Ovary (tissue), 7 donors: ENCODE measurements at regions not wholly inside any gene's neighbourhood (a gene's known extent, or its start where the extent isn't known, plus 50 kb on each side); places are given as distances from the start of the nearest gene placed in this dataset.
"Not testable (repeated sequence)": the region's sequence is repeated elsewhere in the genome, so short reads cannot be mapped to it uniquely, and the experiment has no call there.

Source experiments
- DNase-seq, 5 donors: peaks; one replicate each; pipeline ENCODE4 v3.0.0-alpha.2; 2019 to 2020
- H3K27ac ChIP-seq, 2 donors: fragments of 200-600 bp; one replicate each; pipeline versions ENCODE4 v1.5.1 to v1.8.0; 2019 to 2022
- H3K27me3 ChIP-seq: fragments of 200-600 bp; one replicate; pipeline ENCODE4 v1.8.0; 2022
- H3K36me3 ChIP-seq: fragments of 200-600 bp; sonication (generic); one replicate; pipeline ENCODE4 v1.5.1; 2019
- H3K4me1 ChIP-seq: one replicate; pipeline ENCODE4 v1.8.1; 2013; ENCODE audit warnings: mild to moderate bottlenecking, moderate library complexity; ENCODE audit not compliant: insufficient read depth
- H3K4me3 ChIP-seq: fragments of 200-600 bp; sonication (generic); one replicate; pipeline ENCODE4 v1.5.1; 2017
- H3K9me3 ChIP-seq, 2 donors: fragments of 200-600 bp in 1 of 2; sonication (generic) in 1 of 2; one replicate each; pipeline versions ENCODE4 v1.5.1 to v1.8.1; 2013 to 2019; ENCODE audit warnings: mild to moderate bottlenecking in 1 of 2, moderate library complexity in 1 of 2
- EP300 ChIP-seq: sonication (generic); formaldehyde crosslinking; IDR thresholded peaks from one replicate; pipeline ENCODE4 v1.6.1; 2017; ENCODE audit warnings: antibody characterized with exemption
- POLR2A ChIP-seq: fragments of 450-650 bp; IDR thresholded peaks from one replicate; pipeline ENCODE4 v1.6.1; 2017; ENCODE audit warnings: antibody characterized with exemption, mild to moderate bottlenecking, moderate library complexity
- WGBS, 3 donors: extraction: QIAGEN DNeasy Blood & Tissue Kit in 1 of 3; methylation state at CpG; one replicate each; pipeline versions ENCODE4 v1.1.5 to v1.1.7; 2013 to 2017; 5-methylcytosine and 5-hydroxymethylcytosine counted together
- intact Hi-C, 4 donors: fragments of 100-400 bp; cut with DNase I; formaldehyde crosslinking; loops; one replicate each; pipeline versions ENCODE4 v1.11.0 to v1.15.1; 2022 to 2023
- TF ChIP-seq, protein P1 (sequence below), 3 donors: fragments of 450-650 bp in 2 of 3; fragments of 200-600 bp in 1 of 3; IDR thresholded peaks; one replicate each; pipeline versions ENCODE4 v1.5.1 to v1.8.0; 2016 to 2022; ENCODE audit warnings: antibody characterized with exemption in 3 of 3, mild to moderate bottlenecking in 1 of 3
- donor health status: DM: no; HTN: no; CAD: no; lungs with moderate emphysema.
- donor health status: DM: no; HTN: no; CAD: no.
- donor health status: Bipolar disorder and iron deficiency.
- donor health status: DM: no; HTN: no; CAD: no.
- donor health status: DM: yes; HTN: yes; CAD: no.

DNA sequence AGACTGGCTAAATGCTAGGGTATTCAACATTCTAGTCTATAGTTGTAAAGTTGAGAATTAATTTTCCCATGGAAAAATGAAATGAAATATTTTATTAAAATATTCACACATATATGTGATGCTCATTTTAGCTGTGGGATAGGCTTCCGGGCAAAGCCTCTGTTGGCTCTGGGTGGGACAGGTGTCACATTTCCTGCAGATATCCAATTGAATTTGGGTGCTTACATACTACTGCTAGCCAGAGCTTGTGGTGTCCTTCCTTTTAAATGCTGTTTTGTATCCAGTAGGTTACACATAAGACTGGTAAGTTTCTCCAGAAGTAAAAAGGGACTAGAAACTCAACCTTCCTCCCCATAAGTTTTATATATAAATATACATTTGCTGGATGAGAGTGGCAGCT lies 73.8 kb downstream of the RPRM start:
- Histone ChIP-seq H3K9me3 (no peaks in the 10 kb centered on the region), H3K4me3 (no peak overlapping the region), H3K27me3 (no peaks in the 10 kb centered on the region), H3K4me1 (no peaks in the 10 kb centered on the region), H3K36me3 (no peaks in the 10 kb centered on the region), H3K27ac (no peak overlapping the region)
- 72 to 91% (median 77%) methylated on average over 1 of the region's 1 CpG for WGBS, 3 donors
- TF ChIP-seq EP300 (no peak), POLR2A (no peak)
- TF ChIP-seq, protein P1, sequence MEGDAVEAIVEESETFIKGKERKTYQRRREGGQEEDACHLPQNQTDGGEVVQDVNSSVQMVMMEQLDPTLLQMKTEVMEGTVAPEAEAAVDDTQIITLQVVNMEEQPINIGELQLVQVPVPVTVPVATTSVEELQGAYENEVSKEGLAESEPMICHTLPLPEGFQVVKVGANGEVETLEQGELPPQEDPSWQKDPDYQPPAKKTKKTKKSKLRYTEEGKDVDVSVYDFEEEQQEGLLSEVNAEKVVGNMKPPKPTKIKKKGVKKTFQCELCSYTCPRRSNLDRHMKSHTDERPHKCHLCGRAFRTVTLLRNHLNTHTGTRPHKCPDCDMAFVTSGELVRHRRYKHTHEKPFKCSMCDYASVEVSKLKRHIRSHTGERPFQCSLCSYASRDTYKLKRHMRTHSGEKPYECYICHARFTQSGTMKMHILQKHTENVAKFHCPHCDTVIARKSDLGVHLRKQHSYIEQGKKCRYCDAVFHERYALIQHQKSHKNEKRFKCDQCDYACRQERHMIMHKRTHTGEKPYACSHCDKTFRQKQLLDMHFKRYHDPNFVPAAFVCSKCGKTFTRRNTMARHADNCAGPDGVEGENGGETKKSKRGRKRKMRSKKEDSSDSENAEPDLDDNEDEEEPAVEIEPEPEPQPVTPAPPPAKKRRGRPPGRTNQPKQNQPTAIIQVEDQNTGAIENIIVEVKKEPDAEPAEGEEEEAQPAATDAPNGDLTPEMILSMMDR (IDR thresholded peaks at IDR 0.05) = no peak
- no peak for DNase-seq
- intact Hi-C loops = no loop called here

DNA sequence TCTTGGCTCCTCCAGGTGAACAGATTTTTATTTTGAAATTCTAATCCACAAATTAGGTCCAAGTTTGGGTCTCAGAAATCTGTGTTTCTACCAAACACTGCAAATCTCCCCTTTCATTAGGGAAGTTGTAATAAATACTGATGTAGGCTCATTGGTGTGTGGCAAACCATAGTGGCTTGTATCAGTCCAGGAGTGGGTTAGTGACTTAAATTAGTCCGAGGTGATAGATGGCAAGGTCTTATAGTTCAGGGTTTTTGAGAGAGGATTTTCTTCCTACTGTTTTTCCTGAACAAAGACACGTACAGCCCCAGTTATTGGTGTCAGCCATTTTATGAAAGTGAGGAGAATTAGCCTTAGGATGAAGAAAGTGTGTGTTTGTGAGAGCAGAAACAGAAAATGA lies 74.6 kb downstream of the RPRM start:
- TF ChIP-seq, protein P1 (IDR thresholded peaks at IDR 0.05) = no peak
- TF ChIP-seq POLR2A = no peak
- TF ChIP-seq EP300 = no peak
- intact Hi-C loops = no loop called here
- no peaks in the 10 kb centered on the region for H3K36me3 ChIP-seq
- no peak for DNase-seq
- no peak overlapping the region for H3K27ac ChIP-seq
- no peaks in the 10 kb centered on the region for H3K4me1 ChIP-seq
- H3K27me3 ChIP-seq = no peaks in the 10 kb centered on the region
- 77 to 88% (median 85%) methylated on average over 2 of the region's 2 CpGs for WGBS, 3 donors
- H3K4me3 ChIP-seq = no peak overlapping the region
- H3K9me3 ChIP-seq = no peaks in the 10 kb centered on the region

DNA sequence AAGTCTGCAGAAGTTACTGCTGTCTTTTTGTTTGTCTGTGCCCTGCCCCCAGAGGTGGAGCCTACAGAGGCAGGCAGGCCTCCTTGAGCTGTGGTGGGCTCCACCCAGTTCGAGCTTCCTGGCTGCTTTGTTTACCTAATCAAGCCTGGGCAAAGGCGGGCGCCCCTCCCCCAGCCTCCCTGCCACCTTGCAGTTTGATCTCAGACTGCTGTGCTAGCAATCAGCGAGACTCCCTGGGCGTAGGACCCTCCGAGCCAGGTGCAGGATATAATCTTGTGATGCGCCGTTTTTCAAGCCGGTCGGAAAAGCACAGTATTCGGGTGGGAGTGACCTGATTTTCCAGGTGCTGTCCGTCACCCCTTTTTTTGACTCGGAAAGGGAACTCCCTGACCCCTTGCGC lies 75.2 kb downstream of the RPRM start:
- DNase-seq, H3K27ac ChIP-seq, H3K9me3 ChIP-seq, H3K4me1 ChIP-seq, intact Hi-C loops, H3K27me3 ChIP-seq, H3K4me3 ChIP-seq, H3K36me3 ChIP-seq: not testable (repeated sequence)
- WGBS, 3 donors = 68 to 85% (median 78%) methylated on average over 14 of the region's 14 CpGs

DNA sequence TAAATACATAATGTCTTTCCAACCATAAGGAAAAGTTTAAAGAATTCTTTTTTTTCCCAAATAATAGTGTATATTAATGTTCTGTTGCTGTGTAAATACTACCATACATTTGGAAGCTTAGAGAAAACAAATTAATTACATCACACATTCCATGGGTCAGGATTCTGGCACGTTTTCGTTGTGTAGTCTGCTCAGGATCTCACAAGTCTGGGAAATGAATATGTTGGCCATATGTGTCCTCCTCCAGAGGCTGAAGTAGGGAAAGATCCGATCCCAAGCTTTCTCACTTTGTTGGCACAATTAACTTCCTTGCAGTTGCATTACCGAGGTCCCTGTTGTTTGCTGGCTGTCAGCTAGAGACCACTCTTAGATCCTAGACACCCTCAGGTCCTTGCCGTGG lies 83.9 kb downstream of the RPRM start:
- Histone ChIP-seq H3K36me3 (no peaks in the 10 kb centered on the region), H3K4me3 (no peak overlapping the region), H3K4me1 (no peaks in the 10 kb centered on the region), H3K9me3 (no peaks in the 10 kb centered on the region), H3K27me3 (no peaks in the 10 kb centered on the region), H3K27ac (no peak overlapping the region)
- TF ChIP-seq, protein P1 (IDR thresholded peaks at IDR 0.05) = no peak
- TF ChIP-seq EP300 (no peak), POLR2A (no peak)
- intact Hi-C loops = no loop called here
- no peak for DNase-seq
- WGBS, 3 donors = 67 to 72% (median 72%) methylated on average over 5 of the region's 5 CpGs

DNA sequence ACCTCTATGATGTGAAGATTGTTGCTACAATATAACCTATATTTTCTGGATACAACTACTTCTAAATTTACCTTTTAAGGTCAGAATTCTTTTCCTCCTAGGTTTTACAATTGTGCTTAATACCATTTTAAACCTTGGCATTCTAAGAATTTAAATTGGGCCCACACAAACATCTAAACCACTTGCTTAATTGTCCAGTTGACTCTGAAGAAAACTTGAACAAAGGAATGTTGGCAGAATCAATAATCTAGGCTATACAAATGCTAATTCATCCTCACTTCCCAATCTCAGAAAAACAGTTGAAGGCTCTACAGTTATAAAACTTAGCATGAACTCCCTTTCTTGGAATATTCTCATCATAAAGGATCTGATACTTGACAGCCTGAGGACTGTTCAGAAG lies 84.3 kb downstream of the RPRM start:
- Histone ChIP-seq H3K4me1 (no peaks in the 10 kb centered on the region), H3K36me3 (no peaks in the 10 kb centered on the region), H3K9me3 (no peaks in the 10 kb centered on the region), H3K27ac (no peak overlapping the region), H3K4me3 (no peak overlapping the region), H3K27me3 (no peaks in the 10 kb centered on the region)
- no peak for TF ChIP-seq EP300
- no peak for TF ChIP-seq POLR2A
- TF ChIP-seq, protein P1 (IDR thresholded peaks at IDR 0.05) = no peak
- no peak for DNase-seq
- intact Hi-C loops = no loop called here
